ENCODE measurements at regions not wholly inside any gene's neighbourhood (a gene's known extent, or its start where the extent isn't known, plus 50 kb on each side); places are given as distances from the start of the nearest gene placed in this dataset.

GRCh38 chr11:134664447-134665187 lies 252.6 kb upstream of the B3GAT1 start:
- Histone ChIP-seq H3K27ac (ENCODE audit: insufficient read length, low read depth, low read length) (no peak overlapping the region), H3K56ac (ENCODE audit: insufficient read length, low read depth, low read length) (no peak overlapping the region), H3K23ac (ENCODE audit: insufficient read length, low read depth, low read length) (no peak overlapping the region), H3K4ac (ENCODE audit: low read depth, low read length) (no peak overlapping the region), H2BK12ac (ENCODE audit: insufficient read length, low read depth, low read length) (no peak overlapping the region), H3K23me2 (ENCODE audit: insufficient read length, low read depth, low read length, poor library complexity, severe bottlenecking) (no peaks in the 10 kb centered on the region), H3K18ac (ENCODE audit: insufficient read length, low read depth, low read length) (no peak overlapping the region), H3K4me2 (ENCODE audit: insufficient read depth, insufficient read length, low read length) (no peak overlapping the region), H3T11ph (ENCODE audit: low read length) (no peak overlapping the region), H4K20me1 (ENCODE audit: control insufficient read depth, insufficient read depth, insufficient read length) (no peaks in the 10 kb centered on the region), H3K9me3 (ENCODE audit: control insufficient read depth, low read depth, low read length) (peaks cover 3% of the 10 kb centered on the region), H4K91ac (ENCODE audit: insufficient read length, low read depth, low read length) (no peak overlapping the region), H3K4me1 (ENCODE audit: insufficient read depth, low read length) (no peaks in the 10 kb centered on the region), H4K8ac (replicated peaks; ENCODE audit: insufficient read length, low read depth, low read length) (no peak overlapping the region), H4K5ac (ENCODE audit: insufficient read length, low read depth, low read length) (no peak overlapping the region), H3K27me3 (ENCODE audit: insufficient read depth, low read length) (no peaks in the 10 kb centered on the region), H3K14ac (ENCODE audit: insufficient read depth, low read length) (no peak overlapping the region; the same call in 1 of the 2 replicates), H2AFZ (ENCODE audit: low read length) (no peak overlapping the region), H2BK120ac (ENCODE audit: low read depth, low read length, poor library complexity, severe bottlenecking) (no peak overlapping the region), H2AK5ac (ENCODE audit: insufficient read length, low read length) (no peak overlapping the region), H2BK5ac (ENCODE audit: insufficient read length, low read length) (no peak overlapping the region), H2BK15ac (ENCODE audit: low read depth, low read length) (no peak overlapping the region), H2BK20ac (ENCODE audit: low read depth, low read length, poor library complexity, severe bottlenecking) (no peak overlapping the region), H3K79me2 (ENCODE audit: insufficient read depth, low read length) (no peaks in the 10 kb centered on the region), H3K79me1 (ENCODE audit: insufficient read depth, low read depth, low read length, poor library complexity, severe bottlenecking) (no peaks in the 10 kb centered on the region), H3K9ac (ENCODE audit: extremely low read depth, insufficient read length, low read length) (no peak overlapping the region)
- no peak for DNase-seq
- no peaks in the 10 kb centered on the region for H3K4me1 Mint-ChIP-seq
- peaks cover 26 to 30% of the 10 kb centered on the region in 2 experiments for H3K9me3 Mint-ChIP-seq
- WGBS (ENCODE audit: extremely low coverage, insufficient read length, low lambda C conversion rate): no CpG with 5 or more reads among the region's 25 CpGs
- TF ChIP-seq, protein P1, sequence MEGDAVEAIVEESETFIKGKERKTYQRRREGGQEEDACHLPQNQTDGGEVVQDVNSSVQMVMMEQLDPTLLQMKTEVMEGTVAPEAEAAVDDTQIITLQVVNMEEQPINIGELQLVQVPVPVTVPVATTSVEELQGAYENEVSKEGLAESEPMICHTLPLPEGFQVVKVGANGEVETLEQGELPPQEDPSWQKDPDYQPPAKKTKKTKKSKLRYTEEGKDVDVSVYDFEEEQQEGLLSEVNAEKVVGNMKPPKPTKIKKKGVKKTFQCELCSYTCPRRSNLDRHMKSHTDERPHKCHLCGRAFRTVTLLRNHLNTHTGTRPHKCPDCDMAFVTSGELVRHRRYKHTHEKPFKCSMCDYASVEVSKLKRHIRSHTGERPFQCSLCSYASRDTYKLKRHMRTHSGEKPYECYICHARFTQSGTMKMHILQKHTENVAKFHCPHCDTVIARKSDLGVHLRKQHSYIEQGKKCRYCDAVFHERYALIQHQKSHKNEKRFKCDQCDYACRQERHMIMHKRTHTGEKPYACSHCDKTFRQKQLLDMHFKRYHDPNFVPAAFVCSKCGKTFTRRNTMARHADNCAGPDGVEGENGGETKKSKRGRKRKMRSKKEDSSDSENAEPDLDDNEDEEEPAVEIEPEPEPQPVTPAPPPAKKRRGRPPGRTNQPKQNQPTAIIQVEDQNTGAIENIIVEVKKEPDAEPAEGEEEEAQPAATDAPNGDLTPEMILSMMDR (conservative IDR thresholded peaks at IDR 0.05): no peak
- H3K36me3 Mint-ChIP-seq (ENCODE audit: insufficient read depth in 1 of 3, low read depth in 3 of 3): peaks cover 0 to 21% (median 0%) of the 10 kb centered on the region in 3 experiments; a peak in 4 of 7 replicates
- no peak overlapping the region for H3K27ac Mint-ChIP-seq
- peaks cover 22% of the 10 kb centered on the region for H3K27me3 Mint-ChIP-seq (ENCODE audit: low read depth)
- no peak overlapping the region for H3K4me3 Mint-ChIP-seq
